HG02852 (cell line): ENCODE measurements at regions not wholly inside any gene's neighbourhood (a gene's known extent, or its start where the extent isn't known, plus 50 kb on each side); places are given as distances from the start of the nearest gene placed in this dataset.
"Not testable (repeated sequence)": the region's sequence is repeated elsewhere in the genome, so short reads cannot be mapped to it uniquely, and the experiment has no call there.

ENCODE experiments used
- ATAC-seq: cut with Tn5 transposase; IDR thresholded peaks from one replicate; pipeline ENCODE4 v1.9.1; 2021; ENCODE audit warnings: mild to moderate bottlenecking, moderate library complexity; ENCODE audit not compliant: unreplicated experiment

DNA sequence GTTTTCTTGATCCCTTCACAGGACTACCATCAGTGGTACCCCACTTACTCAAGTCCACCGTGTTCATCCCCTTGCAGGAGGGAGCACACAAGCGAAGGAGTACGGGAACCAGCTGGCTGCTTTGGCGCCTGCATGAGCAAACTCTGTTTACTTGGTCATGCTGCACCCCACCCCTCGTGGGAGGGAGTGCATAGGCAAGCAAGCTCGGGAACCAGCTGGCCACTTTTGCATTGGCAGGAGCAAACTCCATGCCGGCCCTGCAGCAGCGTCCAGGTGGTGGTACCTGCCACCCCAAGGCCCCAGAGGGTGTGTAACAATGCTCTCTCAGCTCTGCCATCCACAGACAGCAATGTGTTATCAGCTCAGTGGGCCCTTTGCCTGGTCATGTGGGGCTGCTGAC, 737.8 kb downstream of the FAM181B start:
- ATAC-seq = no peak

DNA sequence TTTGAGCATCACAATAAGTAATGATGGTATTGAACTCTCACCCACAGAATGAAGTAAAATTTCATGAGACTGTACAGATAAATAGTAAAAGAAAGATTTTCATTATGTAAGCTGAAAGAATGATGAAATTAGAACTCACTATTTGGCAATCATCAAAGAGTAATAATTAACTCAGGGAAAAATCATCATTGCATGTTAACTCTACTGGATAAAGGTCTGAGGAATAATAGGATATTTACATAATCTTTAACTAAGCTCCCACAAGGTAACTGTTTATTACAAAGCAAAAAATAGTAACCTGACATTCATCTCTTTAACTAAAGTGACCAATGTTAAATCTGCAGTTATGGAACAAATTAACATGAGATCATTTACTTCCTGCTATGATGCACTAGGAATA, 739.9 kb downstream of the FAM181B start:
- no peak for ATAC-seq

DNA sequence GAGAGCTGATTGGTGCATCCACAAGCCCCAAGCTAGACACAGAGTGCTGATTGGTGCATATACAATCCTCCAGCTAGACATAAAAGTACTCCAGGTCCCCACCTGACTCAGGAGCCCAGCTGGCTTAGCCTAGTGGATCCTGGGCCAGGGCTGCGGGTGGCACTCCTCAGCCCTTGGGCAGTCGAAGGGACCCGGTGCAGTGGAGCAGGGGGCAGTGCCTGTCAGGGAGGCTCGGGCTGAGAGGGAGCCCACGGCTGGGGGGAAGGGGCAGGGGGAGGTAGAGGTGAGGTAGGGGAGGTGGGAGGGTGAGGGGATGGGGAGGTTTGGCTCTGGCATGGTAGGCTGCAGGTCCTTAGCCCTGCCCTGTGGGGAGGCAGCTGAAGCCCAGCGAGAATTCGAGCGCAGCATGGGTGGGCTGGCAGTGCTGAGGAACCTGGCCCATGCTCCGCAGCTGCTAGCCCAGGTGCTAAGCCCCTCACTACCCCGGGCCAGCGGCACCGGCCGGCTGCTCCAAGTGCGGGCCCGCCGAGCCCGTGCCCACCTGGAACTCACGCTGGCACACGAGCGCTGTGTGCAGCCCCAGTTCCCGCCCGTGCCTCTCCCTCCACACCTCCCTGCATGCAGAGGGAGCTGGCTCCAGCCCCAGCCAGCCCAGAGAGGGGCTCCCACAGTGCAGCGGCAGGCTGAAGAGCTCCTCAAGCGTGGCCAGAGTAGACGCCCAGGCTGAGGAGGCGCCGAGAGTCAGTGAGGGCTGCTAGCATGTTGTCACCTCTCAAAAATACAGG, 742.8 kb downstream of the FAM181B start:
- ATAC-seq = no peak

DNA sequence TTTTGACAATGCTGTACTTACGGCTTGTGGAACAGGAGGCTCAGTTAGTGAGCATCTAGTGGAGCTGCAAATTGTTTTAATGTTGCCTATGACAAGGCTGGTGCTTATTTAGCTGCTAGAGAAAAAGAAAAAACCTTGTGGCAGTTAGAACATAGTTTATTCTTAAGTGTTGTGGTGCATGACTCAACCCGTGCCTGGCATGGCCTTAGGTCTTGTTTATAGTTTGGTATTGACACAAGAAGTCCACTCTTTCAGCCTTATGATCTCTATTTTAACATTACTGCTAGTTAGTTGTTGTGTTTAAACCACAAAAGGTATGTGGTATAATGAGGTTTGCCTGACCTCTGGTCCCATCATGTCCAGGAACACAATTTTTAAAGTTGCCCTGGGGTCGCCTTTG, 744.6 kb downstream of the FAM181B start:
- ATAC-seq = no peak

DNA sequence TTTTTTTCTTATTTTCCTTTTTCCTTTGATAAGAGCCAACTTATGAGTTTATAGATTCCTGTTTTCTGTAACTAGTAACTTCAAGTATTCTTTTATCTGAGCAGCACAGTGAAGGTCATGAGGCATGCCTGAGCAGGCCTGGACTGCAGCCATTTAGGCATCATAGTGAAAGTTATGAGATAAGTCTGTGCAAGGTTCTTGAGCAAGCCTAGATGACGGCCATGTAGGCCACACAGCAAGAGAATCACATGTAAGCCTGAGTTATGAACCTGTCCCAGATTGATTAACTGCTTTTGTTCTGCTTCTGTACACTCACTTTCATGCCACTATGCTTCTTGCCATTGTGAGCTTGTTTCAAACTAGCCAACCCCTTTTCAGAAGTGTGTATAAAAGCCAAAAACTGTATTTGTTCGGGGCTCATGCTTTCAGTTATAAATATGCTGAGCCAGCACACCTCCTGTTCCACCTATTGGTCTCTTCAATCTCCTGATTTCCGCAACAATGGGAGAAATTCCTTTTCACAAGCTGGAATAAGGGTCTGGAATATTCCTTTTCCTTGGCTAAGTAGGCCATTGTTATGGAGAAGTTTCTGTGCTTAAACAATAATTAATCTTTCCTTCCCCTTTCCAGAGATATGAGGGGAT, 745.7 kb downstream of the FAM181B start:
- peak; percentile 87 for ATAC-seq

DNA sequence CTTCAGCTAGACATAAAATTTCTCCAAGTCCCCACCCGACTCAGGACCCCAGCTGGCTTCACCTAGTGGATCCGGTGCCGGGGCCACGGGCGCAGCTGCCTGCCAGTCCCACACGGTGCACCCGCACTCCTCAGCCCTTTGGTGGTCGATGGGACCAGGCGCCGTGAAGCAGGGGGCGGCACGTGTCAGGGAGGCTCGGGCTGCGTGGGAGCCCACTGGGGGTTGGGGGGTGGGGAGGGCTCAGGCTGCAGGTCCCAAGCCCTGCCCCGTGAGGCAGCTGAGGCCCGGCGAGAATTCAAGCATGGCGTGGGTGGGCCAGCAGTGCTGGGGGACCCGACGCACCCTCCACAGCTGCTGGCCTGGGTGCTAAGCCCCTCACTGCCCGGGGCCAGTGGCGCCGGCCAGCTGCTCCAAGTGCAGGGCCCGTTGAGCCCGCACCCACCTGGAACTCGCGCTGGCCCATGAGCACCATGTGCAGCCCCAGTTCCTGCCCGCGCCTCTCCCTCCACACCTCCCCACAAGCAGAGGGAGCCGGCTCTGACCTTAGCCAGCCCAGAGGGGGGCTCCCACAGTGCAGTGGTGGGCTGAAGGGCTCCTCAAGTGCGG, 747.0 kb downstream of the FAM181B start:
- no peak for ATAC-seq

DNA sequence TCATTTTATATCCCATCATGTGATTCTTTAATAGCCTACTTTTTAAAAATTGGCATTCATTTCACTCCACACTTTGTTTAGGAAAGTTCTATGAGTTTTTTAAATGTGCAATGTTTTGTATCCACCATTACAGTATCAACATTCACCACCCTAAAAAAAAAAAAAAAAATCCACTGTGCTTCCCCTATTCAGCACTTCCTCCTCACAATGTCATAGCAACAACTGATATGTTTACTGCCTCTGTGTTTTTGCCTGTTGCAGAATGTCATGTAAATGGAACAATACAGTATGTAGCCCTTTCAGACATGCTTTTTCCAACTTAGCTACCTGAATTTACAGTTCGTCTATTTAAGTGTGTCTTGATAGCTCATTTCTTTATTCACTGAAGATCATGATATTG, 754.2 kb downstream of the FAM181B start:
- no peak for ATAC-seq

DNA sequence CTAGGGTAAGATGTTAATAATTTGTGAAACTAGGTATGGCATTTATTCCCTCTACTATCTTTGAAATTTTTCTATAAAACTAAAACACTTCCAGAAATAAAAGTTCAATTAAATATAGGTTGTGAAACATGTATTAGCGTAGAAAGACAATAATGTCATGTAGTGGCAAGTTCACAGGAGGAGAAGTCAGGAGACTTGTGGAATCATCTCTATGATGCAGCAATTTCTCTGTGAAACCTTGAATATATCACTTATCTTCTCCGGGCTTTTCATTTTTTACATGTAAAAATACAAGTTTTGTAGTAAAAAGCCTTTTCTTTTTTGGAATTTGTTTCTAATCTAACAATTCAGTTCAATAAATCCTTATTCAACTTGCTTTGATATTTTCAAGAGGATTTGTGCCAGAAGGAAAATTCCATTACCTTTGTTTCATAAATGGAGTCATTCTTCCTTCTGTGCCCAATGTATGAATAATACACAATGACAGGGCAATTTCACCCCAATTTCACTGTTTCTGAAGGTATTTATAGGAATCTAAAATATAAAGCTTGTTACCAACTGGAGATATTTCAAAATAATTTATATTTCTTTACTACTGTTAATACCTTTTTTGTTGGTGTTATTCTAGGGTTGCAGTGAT, 758.3 kb downstream of the FAM181B start:
- no peak for ATAC-seq

DNA sequence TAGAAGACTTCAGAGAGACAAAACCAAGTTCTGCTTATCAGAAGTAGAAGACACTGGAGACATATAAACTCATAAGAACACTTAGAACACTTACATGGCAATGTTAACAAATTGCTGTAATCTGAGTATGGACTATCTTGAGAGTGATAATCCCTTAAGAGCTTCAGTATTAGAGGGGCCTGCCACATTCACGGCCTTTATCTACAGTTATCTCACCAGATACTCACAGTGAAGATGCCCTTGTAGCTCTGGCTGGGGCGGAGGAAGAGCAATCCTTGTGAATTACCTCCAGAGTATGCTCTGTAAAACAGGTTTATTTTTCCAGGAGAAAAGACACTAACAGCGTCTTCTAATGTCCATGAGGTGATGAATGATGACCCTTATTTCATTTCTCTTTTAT, 762.8 kb downstream of the FAM181B start:
- no peak for ATAC-seq

DNA sequence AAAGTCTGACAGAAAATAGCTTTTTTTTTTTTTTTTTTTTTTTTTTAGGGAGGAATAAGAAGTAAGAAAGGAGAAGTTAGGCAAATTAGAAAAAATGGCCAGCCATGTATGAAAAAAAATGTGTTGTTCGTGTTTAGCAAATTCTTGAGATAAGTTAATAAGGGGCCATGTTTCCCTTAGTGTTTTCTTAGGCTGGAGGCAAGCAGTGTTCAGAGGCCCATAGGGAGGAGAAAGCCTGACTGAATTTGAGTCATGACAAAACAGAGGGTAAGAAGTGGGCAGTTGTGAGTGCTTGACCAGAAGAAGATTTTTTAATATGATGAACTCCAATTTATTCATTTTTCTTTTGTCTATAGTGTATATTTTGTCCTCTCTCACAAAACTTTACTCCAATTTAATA, 766.4 kb downstream of the FAM181B start:
- no peak for ATAC-seq

DNA sequence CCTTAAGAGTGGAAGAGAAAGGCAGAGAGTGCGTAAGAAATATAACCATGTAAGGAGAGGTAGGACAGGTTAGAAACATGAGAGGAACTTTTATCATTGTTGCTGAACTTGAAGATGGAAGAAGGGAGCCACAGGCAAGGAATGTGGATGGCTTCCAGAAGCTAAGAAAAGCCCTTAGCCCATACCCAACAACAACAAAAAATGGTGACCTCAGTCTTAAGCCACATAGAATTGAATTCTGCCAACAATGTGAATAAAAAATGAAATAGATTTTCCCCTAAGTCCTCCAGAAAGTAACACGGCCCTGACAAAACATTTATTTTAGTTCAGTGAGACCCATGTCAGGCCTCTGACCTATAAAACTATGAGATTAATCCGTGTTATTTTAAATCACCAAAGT, 767.3 kb downstream of the FAM181B start:
- ATAC-seq = no peak

DNA sequence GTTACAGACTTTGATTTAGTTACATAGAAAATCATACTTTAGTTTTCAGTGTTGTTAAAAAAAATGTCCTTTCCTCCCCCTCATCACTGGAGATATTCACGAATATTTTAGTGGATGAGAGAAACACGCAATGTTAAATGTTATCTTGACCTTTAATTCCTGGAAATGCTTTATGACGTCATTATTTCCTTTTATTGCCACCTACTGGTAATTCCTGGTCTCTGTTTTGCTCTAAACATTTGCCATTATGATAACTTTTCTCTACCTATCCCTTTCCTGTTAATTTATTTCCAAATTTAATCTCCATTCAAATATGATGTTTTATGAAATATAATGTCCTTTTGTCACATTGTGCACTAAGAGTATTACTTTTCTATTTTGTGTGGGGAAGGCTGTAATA, 770.6 kb downstream of the FAM181B start:
- ATAC-seq = no peak

DNA sequence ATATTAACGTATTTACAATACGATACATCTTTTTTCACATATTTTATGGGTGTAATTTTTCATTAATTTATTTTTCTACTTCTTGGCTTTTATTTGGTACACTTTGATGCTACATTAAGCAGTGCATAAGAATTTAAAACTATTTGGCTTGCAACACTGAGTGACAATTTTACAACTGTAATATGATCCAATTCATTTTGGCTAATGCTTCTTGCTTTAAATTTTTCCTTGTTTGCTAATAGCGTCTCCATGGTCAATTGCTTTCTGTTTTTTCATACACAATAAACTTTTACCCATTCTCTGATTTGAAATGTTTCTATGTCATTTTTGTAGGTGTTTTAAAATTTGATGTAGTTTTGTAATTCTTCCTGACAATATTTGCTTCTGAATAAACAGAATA, 773.2 kb downstream of the FAM181B start:
- ATAC-seq = no peak

DNA sequence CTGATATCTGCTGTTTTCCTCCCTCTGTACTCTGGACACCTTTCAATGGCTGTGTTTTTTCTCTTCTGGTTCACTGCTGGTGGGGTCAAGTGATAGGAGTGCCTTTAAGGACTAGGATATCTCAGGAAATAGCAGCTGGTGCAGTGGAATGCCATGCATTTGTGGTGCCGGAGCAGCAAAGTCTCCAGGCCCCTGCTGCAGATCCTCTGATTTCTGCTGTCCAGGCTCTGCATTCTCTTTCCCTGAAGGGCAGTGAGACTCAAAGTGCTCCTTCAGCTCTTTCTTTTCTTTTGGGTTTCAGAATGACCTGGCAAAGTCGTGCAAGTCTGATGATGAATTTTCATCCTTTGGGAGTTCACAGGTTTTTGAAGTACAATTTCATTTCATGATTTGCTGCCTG, 774.3 kb downstream of the FAM181B start:
- ATAC-seq = no peak

DNA sequence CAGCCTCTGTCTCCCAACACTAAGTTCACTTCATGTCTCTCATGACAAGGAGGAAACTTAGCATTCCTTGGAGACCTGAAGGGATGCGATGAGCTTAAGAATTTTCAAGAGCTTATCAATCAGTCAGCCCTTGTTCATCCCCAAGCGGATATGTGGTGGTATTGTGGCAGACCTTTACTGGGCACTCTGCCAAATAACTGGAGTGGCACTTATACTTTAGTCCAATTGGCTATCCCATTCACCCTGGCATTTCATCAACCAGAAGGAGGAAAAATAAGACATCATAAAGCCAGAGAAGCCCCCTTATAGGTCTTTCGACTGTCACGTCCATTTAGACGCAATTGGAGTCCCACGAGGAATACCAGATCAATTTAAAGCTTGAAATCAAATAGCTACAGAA, 779.4 kb downstream of the FAM181B start:
- not testable (repeated sequence) for ATAC-seq

DNA sequence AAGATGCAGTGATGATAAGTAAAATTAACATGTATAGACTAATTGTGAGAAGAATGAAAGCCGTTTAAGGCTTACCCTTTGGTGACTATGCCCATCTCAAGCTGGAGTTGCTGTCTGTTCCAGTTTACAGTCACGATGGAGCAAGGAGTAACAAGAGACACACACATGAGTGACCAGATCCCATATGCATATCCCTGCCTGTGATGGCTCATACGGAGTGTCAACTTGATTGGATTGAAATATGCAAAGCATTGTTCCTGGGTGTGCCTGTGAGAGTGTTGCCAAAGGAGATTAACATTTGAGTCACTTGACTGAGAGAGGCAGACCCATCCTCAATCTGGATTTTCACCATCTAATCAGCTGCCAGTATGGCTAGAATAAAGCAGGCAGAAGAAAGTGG, 786.8 kb downstream of the FAM181B start:
- no peak for ATAC-seq

DNA sequence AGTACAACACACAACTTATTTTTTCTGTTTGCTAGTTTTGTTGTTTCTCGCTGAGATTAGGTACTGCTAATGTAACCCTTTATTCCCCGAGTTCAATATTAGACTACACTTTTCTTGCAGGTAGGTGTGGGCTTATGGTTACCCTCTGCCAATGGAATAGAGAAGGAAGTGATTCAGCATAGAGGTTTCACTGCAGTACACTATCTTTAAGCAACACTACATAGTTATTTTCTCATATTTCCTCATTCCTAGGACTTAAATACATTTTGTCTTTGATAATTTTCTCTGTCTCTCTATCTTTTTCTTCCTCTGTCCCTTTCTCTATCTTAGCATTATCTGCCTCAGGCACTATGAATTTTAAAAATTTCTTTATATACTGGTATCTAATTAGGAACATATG, 791.0 kb downstream of the FAM181B start:
- no peak for ATAC-seq

DNA sequence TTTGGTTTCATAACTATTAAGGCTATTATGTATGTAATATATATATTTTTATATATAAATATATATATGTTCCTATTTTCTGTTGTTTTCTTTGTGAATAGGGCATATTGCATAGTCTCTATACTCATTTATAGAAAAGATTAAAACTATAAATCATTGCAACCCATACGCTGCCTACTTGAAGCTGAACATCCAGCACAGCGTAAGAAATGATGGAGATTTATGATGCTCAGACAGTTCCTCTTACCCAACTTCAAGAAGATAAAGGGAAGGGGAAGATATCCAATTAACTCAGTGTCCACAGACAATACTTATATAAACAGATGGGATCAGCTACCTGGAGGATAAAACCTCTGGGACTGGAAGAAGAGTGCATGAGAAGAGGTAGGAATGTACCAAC, 791.7 kb downstream of the FAM181B start:
- ATAC-seq = no peak

DNA sequence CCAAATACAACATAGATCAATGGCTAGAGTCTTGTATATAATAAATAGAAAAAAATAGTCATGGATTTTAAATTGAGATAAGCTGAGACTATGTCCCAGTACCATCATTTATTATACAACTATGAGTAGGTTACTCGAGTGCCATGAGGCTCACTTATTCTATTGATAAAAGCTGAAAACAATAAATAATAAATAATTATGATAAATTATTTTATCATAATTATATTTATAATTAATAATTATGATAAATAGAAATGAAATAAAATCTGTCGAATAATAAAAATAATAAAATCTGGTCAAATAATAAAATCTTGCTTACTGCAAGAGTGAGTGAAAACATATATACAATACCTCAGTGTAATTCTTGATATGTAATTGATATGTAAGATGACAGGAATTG, 801.4 kb downstream of the FAM181B start:
- no peak for ATAC-seq

DNA sequence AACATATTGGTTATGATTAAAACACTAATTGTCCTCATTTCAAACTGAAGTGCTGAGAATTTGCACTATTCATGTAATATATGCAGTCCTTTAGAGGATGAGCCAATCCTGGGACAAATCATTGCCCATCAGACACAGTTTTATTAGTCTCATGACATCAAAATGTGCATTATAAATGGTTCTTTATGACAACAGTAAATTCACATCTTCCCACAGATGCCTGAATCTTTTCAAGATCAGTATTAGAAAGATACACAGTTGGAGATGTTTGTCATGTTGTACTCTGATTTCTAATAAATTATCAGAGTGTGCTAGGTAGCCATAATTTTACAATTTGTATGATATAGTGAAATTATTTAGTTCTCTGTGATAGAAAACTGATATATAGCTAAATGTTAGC, 813.5 kb downstream of the FAM181B start:
- ATAC-seq = no peak

DNA sequence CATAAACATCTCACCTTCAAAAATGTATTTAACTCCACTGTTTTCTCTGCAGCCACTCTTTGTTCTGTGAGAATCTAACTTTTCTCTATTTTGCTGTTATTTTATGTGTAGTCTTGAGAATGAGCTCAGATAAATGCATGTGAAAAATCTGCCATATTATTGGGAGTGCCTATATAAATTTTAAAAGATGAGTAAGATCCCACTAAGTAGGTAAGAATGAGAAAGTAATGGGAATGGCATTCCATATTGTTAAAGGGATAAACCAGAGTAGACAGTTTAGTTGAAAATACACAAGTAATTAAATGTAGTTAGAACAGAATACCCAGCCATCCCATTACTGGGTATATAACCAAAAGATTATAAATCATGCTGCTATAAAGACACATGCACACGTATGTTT, 817.2 kb downstream of the FAM181B start:
- no peak for ATAC-seq

DNA sequence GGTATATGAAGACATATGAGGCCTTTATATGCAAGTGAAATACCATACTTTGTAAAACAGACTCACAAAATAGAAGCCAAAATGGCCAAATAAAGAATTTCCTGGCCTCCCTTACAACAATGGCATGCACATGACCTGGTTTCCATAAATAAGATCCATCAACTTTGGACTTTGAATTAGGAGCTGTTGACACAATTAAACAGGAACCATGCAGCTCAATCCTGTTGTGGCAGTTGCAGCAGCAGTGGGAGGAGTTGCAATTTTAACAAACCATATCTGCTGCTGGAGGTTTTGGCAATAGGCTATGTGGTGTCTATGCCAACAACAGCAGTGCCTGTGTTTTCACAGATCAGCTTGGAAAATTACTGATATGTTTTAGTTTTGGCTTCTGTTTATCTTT, 818.6 kb downstream of the FAM181B start:
- ATAC-seq = no peak
